HL-60 (cell line): ENCODE measurements at regions not wholly inside any gene's neighbourhood (a gene's known extent, or its start where the extent isn't known, plus 50 kb on each side); places are given as distances from the start of the nearest gene placed in this dataset.

Experiments used
- DNase-seq, 2 experiments: peaks; one replicate each; pipeline ENCODE4 v3.0.0-alpha.2; 2010 to 2020; ENCODE audit warnings: low read depth in 1 of 2, low spot score in 1 of 2
- H3K27ac ChIP-seq: fragments of 250-450 bp; sonication (Bioruptor Pico); replicated peaks from 2 replicates; pipeline ENCODE4 v1.5.1; 2020; ENCODE audit warnings: mild to moderate bottlenecking, moderate library complexity
- H3K27me3 ChIP-seq: fragments of 250-450 bp; sonication (Bioruptor Pico); 2 replicates; pipeline ENCODE4 v1.5.1; 2021; ENCODE audit warnings: mild to moderate bottlenecking, moderate library complexity; ENCODE audit not compliant: insufficient read depth, poor library complexity, severe bottlenecking
- H3K4me3 ChIP-seq: replicated peaks from 2 replicates; pipeline ENCODE4 v1.5.1; 2011; ENCODE audit warnings: mild to moderate bottlenecking, control low read depth, low read length; ENCODE audit not compliant: insufficient read depth
- CTCF ChIP-seq: IDR thresholded peaks from one replicate; pipeline ENCODE4 v1.5.1; 2011; ENCODE audit warnings: low read length, control low read depth, inconsistent platforms; ENCODE audit not compliant: insufficient read depth
- GABPA ChIP-seq: IDR thresholded peaks from 2 replicates; pipeline ENCODE4 v1.6.1; 2012; ENCODE audit warnings: low read depth
- POLR2AphosphoS5 ChIP-seq: IDR thresholded peaks from 2 replicates; pipeline ENCODE4 v1.6.1; 2012; ENCODE audit warnings: low read depth
- SPI1 ChIP-seq: IDR thresholded peaks from 2 replicates; pipeline ENCODE4 v1.6.1; 2012; ENCODE audit warnings: low read depth, mild to moderate bottlenecking, borderline replicate concordance
- TF ChIP-seq, protein P1 (sequence below): IDR thresholded peaks from 2 replicates; pipeline ENCODE4 v1.6.1; 2012; ENCODE audit warnings: low read depth; ENCODE audit not compliant: insufficient replicate concordance

DNA sequence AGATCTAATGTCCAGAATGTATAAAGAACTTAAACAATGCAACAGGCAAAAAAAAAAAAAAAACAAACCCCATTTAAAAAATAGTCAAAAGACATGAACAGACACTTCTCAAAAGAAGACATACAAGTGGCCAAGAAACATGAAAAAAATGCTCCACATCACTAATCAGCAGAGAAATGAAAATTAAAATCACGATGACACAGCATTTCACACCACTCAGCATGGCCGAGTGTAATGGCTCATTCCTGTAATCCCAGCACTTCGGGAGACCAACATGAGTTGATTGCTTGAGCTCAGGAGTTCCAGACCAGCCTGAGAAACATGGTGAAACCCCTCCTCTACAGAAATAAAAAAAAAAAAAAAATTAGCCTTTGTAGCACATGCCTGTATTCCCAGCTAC lies 701.4 kb upstream of the NRSN1 start:
- H3K4me3 ChIP-seq: no peak overlapping the region
- no peak for TF ChIP-seq POLR2AphosphoS5
- no peak for TF ChIP-seq SPI1
- TF ChIP-seq, protein P1, sequence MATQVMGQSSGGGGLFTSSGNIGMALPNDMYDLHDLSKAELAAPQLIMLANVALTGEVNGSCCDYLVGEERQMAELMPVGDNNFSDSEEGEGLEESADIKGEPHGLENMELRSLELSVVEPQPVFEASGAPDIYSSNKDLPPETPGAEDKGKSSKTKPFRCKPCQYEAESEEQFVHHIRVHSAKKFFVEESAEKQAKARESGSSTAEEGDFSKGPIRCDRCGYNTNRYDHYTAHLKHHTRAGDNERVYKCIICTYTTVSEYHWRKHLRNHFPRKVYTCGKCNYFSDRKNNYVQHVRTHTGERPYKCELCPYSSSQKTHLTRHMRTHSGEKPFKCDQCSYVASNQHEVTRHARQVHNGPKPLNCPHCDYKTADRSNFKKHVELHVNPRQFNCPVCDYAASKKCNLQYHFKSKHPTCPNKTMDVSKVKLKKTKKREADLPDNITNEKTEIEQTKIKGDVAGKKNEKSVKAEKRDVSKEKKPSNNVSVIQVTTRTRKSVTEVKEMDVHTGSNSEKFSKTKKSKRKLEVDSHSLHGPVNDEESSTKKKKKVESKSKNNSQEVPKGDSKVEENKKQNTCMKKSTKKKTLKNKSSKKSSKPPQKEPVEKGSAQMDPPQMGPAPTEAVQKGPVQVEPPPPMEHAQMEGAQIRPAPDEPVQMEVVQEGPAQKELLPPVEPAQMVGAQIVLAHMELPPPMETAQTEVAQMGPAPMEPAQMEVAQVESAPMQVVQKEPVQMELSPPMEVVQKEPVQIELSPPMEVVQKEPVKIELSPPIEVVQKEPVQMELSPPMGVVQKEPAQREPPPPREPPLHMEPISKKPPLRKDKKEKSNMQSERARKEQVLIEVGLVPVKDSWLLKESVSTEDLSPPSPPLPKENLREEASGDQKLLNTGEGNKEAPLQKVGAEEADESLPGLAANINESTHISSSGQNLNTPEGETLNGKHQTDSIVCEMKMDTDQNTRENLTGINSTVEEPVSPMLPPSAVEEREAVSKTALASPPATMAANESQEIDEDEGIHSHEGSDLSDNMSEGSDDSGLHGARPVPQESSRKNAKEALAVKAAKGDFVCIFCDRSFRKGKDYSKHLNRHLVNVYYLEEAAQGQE: no peak
- TF ChIP-seq GABPA: no peak
- TF ChIP-seq CTCF: no peak
- no peak overlapping the region for H3K27ac ChIP-seq
- H3K27me3 ChIP-seq: no peaks in the 10 kb centered on the region
- DNase-seq: no peak

GRCh38 chr6:23435126-23435525 lies 690.9 kb upstream of the NRSN1 start:
- no peak overlapping the region for H3K27ac ChIP-seq
- H3K4me3 ChIP-seq: no peak overlapping the region
- H3K27me3 ChIP-seq: no peaks in the 10 kb centered on the region
- TF ChIP-seq GABPA (no peak), CTCF (no peak), SPI1 (no peak), POLR2AphosphoS5 (no peak)
- TF ChIP-seq, protein P1: no peak
- no peak for DNase-seq

GRCh38 chr6:23435798-23436197 lies 690.2 kb upstream of the NRSN1 start:
- TF ChIP-seq SPI1: no peak
- no peak for TF ChIP-seq CTCF
- TF ChIP-seq, protein P1: no peak
- TF ChIP-seq POLR2AphosphoS5: no peak
- no peak for TF ChIP-seq GABPA

More at GRCh38 chr6:23435798-23436197, 690.2 kb upstream of the NRSN1 start:
- Histone ChIP-seq H3K27ac (no peak overlapping the region), H3K27me3 (no peaks in the 10 kb centered on the region), H3K4me3 (no peak overlapping the region)
- DNase-seq: no peak
